GM04503 (cell line): ENCODE measurements at regions not wholly inside any gene's neighbourhood (a gene's known extent, or its start where the extent isn't known, plus 50 kb on each side); places are given as distances from the start of the nearest gene placed in this dataset.
A peak's percentile ranks its signal among the peaks of the same experiment; 100 is the strongest.

ENCODE experiments used
- DNase-seq: peaks from one replicate; pipeline ENCODE4 v3.0.0-alpha.2; 2012; ENCODE audit warnings: low read depth

DNA sequence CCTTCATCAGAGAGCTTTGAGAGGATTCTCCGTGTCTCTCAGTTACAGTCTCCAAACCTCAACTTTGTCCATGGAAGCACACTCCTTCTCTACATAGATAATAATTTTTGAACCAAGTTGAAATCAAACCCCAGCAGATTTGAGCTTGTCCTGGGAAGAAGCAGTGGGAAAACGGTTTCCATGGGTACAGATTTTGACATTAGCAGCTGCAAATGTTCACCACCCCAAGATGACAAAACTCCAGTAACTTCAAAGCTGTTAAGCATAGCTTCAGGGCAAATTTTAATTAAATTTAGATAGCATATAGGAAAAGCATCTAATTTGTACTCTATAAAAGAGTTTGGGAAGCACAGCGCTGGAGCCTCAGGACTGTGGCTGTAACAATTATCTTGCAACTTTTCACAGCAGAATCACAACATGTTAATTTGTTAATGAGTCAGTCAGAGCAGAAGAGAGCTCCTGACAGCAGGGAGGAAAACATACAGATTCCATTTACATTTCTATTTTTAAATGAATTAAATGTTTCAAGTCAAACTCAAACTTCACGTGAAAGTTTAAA is 240.7 kb downstream of the BMP7 start:
- no peak for DNase-seq

DNA sequence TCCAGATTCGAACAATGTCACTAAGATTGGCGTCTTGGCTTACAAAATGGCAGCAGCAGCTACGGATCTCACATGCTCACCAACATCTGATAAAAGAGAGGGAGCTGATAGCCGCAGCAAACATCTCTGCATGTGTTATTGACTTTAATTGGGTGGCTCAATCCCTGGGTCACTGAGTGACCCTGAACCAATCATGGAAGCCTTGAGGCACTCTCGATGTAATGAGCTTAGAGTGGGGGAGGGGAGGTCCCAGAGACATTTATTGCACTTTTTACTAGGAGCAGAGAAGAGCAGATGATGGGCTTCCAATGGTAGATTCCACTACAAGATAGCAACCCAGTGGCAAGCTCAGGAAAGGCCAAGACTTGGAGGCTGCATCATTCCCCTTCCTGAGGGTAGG is 238.7 kb downstream of the BMP7 start:
- DNase-seq: no peak

DNA sequence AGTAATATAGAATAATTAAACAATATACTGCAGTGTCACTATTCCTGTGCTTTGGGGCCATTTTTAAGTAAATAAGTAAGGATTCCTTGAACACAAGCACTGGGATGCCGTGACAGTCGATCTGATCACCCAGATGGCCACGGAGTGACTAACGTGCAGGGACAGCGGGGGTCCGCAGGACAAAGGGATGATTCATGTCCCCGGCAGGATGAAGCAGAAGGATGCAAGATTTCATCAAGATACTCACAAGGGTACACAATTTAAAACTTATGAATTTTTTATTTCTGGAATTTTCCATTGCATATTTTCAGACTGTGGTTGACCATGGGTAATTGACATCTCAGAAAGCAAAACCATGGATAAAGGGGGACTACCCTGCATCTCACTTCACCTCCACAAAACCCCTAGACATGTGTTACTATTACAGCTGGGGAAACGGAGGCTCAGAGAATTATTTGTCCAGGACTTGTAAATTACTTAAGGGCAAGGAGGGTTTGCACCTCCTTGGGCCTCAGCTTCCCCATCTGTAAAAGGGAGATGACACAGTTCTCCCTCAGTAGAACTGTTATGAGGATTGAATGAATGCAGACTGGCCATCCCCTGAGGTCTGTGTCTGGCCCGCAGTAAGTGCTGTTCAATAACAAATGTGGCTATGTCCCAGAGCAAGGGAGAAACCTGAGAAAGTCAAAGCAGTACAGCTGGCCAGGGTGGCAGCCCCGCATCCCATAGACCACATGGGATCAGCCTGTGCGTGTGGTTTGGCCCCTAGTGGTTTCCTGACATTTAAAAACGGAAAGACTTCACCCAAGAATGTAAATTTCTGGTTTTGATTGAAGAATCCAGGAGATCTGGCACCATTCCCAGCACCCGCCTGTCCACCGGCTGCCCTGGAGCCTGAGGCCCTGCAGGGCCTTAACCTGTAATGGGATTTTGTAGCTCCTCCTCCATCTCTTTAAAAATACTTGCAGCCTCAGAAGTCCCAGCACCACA is 235.5 kb downstream of the BMP7 start:
- no peak for DNase-seq

DNA sequence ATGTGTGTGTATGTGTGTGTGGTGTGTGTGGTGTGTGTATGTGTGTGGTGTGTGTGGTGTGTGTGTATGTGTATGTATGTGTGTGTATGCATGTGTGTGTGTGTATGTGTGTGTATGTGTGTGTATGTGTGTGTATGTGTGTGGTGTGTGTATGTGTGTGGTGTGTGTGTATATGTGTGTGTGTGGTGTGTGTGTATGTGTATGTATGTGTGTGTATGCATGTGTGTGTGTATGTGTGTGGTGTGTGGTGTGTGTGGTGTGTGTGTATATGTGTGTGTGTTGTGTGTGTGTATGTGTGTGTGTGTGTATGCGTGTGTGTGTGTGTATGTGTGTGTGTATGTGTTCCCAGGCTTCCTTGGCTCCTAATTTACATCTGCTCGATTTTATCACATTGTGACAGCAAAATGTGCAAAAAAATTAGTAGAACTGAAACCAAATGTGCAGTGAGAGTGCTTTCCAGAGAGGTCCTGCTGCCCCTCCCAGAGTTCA is 234.5 kb downstream of the BMP7 start:
- DNase-seq: no peak

DNA sequence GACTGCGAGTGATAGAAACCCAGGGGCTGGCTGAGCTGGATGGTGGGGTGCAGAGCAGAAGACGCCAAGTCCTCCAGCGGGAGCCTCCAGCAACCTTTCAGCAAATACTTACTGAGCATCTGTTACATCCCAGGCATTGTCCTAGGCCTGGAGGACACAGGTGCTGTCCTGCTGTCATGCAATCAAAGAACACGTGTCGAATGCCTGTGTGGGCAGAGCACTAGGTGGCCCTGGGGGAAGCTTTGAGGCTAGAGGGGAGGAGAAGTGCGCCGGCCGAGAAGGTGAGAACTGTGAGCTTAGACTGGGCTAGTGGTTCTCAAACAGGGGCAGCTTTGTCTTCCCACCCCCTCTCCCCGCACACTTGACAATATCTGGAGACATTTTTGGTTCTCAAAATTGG is 233.6 kb downstream of the BMP7 start:
- DNase-seq: no peak

DNA sequence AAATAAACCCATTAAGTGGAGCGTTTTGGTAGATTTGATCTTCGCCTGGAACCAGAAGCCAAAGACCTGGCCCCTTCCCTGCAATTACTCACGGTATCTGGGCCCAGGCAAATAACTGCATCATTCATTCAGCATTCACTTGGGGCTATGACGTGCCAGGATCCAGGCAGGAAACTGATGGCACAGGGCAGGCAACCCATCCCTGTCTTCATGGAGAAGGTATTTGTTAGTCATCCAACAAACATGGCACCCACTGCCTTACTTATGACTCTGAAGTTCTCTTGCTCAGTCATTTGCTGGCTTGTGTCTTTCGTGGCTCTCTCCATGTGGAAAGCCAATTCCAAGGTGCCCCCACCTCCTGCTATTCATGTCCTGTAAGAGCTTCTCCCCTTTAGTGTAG is 232.4 kb downstream of the BMP7 start:
- DNase-seq: no peak

DNA sequence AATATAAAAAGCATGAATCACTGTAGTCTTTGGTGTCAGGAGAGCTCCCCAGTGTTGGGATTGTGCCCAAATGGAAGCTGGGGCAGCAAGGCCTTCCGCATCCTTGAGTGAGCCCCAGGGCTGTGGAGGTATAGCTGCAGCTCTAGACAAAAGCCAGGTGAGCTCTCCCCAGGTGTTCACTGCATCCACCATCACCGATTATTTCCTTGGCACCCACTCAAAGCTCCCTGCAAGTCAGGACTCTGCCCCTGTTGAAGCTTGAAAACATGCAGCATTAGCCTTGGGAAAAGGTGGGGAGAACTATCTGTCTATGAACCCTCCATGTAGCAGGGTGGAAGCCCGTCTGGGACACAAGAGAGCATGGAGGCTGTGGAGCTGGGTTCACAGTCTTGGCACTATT is 228.8 kb downstream of the BMP7 start:
- DNase-seq: no peak

DNA sequence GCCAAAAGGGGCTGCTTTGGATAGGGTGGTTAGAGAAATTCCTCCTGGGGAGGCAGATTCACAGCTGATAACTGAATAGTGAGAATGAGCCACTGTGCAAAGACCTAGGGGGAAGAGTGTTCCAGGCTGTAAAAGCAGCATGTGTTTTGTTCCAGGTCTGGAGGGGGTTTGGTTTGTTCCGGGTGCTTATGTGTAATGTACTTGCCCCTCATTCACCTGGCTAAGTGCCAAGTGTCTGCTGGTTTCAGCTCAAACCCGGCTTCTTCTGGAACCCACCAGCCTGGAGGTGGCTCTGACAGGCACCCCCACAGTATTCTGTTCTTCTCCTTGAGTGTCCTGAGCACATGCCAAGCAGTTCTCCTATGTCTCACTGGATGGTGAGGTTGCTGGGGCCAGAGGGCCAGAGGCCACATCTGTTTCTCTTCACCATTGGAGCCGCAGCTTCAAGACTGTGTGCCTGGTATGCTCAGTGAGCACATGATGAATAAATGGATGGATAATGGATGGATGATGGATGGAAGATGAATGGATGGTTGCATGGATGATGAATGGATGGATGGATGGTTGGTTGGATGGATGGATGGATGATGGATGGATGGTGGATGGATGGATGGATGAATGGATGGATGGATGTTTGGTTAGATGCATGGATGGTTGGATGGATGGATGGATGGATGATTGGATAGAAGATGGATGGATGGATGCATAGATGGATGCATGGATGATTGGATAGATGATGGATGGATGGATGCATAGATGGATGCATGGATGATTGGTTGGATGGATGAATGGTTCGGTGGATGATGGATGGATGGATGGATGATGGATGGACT is 227.6 kb downstream of the BMP7 start:
- DNase-seq: no peak

DNA sequence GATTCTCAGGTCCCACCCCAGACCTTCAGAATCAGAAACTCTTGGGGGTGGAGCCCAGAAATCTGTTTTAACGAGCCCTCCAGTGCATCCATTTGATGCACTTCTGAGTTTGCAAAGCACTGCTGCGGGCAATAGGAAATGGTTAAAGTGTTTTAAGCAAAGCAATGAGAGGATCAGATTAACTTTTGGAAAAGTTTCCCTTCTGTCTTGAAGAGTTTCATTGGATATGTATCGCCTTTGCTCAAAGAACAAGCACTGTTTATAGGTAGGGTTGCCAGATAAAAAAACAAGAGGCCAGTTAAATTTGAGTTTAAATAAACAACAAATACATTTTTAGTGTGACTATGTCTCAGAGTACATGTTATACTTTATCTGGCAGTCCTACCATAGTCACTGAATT is 226.0 kb downstream of the BMP7 start:
- no peak for DNase-seq

DNA sequence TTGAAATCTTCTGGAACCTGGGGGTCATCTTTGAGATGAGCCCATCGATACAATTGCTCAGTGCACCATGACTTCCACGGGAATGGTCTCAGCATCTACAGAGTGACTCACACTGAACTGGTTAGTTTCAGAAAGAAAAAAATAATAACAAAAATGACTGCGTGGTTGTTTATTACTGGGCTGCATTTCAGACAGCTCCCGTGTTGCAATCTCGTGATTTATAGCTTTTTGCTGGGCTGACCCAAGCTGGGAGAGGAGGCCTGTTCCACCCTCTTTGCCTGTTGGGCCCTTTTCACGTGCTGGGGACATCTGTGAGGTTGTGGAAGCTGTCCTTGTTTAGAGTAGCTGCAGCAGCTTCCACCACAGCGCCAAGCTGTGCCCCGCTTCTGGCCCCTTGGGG is 225.5 kb downstream of the BMP7 start:
- DNase-seq: peak; percentile 54

DNA sequence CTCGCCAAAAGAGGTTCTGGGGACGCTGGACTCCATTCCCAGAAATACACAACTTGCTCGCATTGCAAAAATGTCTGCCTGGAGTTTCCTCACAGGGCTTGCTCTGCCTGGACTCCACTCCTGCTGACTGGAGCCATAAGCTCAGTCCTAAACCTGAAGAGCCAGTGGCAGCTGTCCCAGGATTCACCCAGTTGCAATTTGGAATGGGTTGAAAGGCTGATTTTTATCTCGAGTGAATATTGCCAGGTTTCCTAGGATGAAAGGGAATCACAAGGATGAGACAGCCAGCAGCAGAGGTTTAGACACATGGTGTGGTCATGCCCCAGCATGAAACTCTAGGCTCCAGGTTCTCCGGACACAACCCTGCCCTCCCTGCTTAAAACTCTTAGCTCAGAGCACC is 223.3 kb downstream of the BMP7 start:
- no peak for DNase-seq

DNA sequence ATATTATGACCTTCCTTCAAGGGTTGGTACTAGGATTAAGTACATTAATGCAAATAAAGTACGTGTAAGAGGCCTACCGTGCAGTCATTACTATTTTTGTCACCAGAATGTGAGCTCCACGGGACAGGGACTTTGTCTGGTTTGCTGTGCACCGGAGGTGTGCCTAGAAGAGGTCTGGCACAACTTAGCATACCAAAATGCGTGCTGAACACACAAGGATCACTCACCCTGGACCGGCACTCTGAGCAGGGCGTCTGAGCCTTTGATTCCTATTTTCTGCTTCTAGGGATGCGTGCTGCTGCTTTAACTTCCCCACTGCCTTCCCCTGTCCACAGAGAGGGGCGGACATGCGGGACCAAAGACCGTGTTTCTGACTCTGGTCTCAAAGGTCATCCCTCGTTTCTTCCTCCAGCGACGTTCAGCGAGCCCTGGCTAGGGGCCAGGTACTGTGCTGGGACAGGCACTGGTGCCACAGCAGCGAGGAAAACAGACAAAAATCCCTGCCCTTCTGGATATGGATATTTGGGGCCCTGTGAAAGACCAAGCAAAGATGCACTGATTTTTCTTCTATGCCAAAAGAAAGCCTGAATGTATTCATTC is 222.7 kb downstream of the BMP7 start:
- DNase-seq: no peak

DNA sequence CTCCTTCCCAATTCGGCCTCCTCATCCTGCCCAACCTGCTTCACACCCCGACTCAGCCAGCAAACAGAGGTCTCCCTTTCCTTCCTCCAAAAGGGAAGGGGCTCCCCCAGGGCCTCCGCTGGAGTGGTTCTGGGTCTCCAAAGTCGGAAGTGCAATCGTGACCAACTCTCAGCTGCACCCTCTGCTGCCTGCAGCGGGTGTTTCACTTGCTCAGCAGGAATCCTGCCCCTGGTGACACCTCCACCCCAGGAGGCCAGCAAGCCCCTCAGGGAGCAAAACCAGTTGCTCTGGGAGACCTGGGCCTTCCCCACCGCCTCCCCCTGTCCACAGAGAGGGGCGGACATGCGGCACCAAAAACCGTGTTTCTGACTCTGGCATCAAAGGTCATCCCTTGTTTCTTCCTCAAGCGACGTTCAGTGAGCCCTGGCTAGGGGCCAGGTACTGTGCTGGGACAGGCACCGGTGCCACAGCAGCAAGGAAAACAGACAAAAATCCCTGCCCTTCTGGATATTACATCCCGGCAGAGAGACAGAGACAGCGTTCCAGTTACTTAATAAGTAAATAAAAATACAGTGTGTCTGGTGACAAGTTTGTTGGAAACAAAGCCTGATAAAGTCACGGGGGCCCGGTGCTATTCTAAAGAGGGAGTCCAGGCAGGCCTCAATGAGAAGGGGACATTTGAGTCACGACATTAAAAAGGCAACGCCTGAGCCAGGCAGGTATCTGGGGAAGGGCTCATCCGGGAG is 219.0 kb downstream of the BMP7 start:
- DNase-seq: no peak

DNA sequence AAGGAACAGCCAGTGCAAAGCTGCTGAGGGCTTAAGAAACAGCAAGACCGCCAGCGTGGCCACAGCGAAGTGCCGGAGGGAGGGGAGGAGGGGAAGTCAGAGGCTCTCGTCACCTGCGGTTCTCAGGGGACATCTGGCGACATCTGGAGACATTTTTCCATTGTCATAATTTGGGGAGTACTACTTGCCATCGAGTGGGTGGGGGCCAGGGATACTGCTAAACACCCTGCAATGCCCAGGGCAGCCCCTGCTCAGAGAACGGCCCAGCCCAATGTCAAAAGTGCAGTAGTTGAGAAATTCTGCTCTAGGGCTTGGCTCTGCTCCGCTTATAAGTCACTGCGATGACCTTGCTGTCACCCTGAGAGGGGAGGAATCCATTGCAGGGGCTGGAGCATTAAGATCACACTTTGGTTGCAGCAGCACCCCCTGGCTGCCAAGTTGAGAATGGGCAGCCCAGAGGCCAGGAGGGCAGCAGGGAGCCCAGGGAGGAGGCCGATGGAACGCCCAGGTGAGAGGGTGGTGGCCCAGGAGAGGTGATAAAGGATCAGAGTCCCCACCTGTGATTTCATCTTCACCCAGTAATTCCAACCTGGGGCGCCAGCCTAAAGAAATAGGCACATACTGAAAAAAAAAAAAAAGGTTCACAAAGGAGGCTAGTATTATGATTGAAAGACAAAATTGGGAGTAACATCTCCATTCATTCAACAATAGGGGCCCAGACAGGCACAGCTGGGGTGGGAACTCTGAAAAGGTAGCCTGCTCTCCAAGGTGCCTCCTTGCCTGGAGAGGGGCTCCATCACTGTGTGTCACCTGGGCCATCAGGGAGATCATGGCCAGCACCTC is 218.2 kb downstream of the BMP7 start:
- DNase-seq: no peak

DNA sequence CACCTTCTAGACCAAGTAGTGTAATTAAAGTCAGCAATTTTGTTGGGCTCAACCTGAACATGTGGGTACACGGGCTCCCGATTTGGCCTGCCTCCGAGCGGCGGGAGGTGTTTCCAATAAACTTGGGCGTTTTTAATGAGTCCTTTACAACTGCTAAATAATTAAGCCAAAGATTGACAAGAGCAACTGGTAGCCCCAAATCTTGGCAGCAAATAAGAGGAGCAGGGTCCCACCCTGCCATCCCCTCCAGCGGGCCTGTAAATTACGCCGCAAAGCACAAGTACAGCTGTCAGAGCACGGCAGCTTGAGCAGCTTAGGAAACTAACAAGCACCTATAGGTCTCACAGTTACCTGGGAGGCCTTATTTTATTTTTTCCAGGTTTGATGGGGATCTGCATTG is 217.1 kb downstream of the BMP7 start:
- DNase-seq: no peak

DNA sequence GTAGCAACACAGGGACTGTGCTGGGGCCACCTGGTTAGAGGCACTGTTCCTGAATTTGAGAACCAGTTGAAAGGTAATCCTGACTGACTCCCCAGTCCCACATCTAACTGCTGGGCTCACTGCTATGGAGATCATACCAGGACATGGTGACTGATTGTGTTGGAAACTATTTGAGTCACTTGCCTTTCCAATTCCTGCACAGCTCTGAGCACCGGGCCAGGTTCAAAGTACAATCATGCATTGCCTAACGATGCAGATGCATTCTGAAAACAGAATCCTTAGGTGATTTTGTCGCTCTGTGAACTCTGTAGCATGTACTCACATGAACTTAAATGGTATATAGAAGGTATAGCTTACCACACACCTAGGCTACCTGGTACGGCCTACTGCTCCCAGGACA is 215.3 kb downstream of the BMP7 start:
- no peak for DNase-seq

DNA sequence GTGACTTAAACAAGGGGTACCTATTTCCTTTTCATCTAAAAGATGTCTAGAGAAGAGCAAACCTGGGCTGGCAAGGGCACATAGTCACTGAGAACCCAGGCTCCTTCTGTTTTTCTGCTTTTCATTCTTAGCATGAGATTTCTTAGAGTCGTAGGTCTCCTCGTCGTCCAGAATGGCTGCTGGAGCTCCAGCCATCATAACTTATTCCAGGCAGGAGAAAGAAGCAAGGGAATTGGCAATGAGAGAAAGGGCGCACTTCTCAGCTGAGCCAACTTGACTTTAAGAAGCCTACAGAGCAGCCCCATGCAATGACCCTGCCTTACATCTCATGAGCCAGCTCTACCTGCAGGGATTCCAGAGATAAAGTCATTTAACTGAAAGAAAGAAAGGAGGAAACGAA is 213.4 kb downstream of the BMP7 start:
- DNase-seq: no peak

DNA sequence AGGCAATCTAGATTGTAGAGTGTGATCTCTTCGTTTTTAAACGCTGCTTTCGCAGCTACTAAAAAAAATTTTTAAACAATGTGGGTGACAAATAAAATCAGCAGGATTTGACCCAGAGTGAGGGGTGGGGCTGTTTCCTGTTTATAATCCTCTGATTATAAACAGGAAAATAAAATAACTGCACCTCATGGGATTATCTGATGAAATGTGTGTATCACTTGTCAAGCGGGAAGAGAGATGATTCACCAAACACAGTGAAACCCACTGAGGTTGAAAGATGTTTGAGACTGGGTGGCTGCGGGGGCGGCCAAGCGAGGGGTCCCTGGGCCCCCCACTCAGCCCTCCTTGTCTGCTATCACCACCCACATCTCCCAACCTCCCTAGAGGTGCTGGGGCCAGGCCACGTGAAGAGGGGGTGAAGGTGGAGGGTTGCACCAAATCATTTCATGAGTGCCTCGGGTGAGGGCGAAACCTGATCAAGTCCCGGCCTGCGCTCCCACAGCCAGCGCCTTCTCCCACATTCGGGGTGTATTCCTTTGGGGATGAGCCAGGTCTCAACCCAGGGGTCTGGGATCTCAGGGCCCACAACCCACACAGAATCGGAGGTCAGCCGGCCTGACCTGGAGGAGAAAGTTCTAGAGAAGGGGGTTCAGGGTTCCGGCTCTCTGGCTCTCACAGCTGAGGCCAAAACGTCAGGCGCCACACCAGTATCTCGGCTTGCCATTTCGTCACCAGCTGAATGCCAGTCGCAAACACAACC is 212.5 kb downstream of the BMP7 start:
- DNase-seq: no peak

DNA sequence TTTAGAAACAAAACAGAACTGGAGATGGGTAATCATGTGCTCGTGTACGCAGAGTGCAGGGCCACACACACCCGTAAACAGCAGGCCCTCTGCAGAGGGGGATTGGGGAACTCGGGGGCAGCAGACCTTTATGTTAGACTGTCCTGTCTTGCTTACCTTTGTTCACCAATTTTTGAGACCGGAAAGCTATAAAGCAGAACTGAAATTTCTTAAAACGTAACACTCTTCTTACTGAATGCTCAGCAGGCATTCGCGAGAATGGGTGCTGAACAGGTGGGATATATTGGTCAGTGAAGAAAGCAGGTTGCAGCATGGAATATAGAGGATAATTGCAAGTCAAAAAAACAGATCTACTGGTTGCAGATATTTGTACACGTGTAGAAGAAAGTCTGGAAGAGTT is 211.1 kb downstream of the BMP7 start:
- no peak for DNase-seq

DNA sequence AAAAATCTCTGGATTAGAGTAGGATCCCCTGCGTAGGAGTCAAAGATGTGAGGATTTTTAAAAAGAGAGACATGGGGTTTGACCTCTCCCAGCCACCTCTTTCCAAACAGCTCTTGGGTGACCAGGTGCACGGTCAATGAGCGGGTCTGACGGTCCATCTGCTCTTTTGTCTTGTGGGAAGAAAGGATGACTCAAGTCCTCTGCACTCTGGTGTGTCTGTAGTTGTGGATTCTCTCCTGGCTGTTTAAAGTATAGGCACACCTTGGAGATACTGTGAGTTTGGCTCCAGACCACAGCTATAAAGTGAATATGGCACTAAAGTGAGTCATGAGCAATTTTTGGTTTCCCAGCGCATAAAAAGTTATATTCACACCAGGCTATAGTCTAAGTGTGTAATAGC is 209.8 kb downstream of the BMP7 start:
- DNase-seq: no peak
